K562 (cell line): ENCODE measurements at regions not wholly inside any gene's neighbourhood (a gene's known extent, or its start where the extent isn't known, plus 50 kb on each side); places are given as distances from the start of the nearest gene placed in this dataset.

Source experiments
- ATAC-seq: fragments of 200-7000 bp; cut with Tn5 transposase; 3 replicates; pipeline ENCODE4 v1.9.1; 2020; ENCODE audit warnings: moderate library complexity
- BruUV-seq: library from RNA; stranded (reverse); fragments of 400-500 nt; replicated peaks from 2 replicates; lab custom pipeline; 2021; lab: Mats Ljungman, UMichigan
- CTCF ChIA-PET: fragments of 300-600 bp; formaldehyde crosslinking; extraction: SDS; loops from one replicate; lab custom pipeline; 2021; ENCODE audit warnings: low intra/inter-chr PET ratio; lab: Yijun Ruan, JAX
- POLR2A ChIA-PET: fragments of 300-600, 350-650 bp; sonication (Branson Sonifier 250); formaldehyde crosslinking; extraction: SDS; loops from one replicate; lab custom pipeline; 2021; ENCODE audit warnings: antibody characterized with exemption, inconsistent platforms; lab: Yijun Ruan, JAX
- DNase-seq, 4 experiments: peaks; one replicate each; pipeline versions ENCODE4 v3.0.0 to v3.0.0-alpha.2; 2011 to 2018; ENCODE audit warnings: low spot score in 3 of 4, mixed read lengths in 3 of 4; ENCODE audit errors: extremely low read depth in 1 of 4
- FAIRE-seq: peaks from 2 replicates; lab custom pipeline; 2011; peaks lifted over from hg19 to GRCh38; lab: Jason Lieb, UNC
- H2AFZ ChIP-seq: 2 replicates; pipeline ENCODE4 v1.6.0; 2011; ENCODE audit warnings: low read depth, low read length, control low read depth, inconsistent platforms
- H3K27ac ChIP-seq: fragments of 200-600 bp; 3 replicates; pipeline ENCODE4 v1.8.0; 2011; ENCODE audit warnings: low read depth, mild to moderate bottlenecking, control low read depth, inconsistent platforms, low read length, moderate library complexity, mixed read lengths; ENCODE audit errors: extremely low read depth
- H3K27me3 ChIP-seq, 2 experiments: fragments of 300-600 bp in 1 of 2; 2 replicates in 1 of 2; 3 replicates in 1 of 2; pipeline versions ENCODE4 v1.6.0 to v1.8.0; 2011; ENCODE audit warnings: inconsistent platforms in 2 of 2, low read length in 2 of 2, mild to moderate bottlenecking in 1 of 2, mixed read lengths in 1 of 2, moderate library complexity in 1 of 2; ENCODE audit not compliant: control insufficient read depth in 2 of 2, insufficient read depth in 2 of 2
- H3K36me3 ChIP-seq: fragments of 300-600 bp; 3 replicates; pipeline ENCODE4 v1.8.0; 2011; ENCODE audit warnings: mild to moderate bottlenecking, low read length, inconsistent platforms; ENCODE audit not compliant: control insufficient read depth, insufficient read depth
- H3K4me1 ChIP-seq, 2 experiments: fragments of 200-600 bp in 1 of 2; replicated peaks in 1 of 2; 2 replicates in 1 of 2; 3 replicates in 1 of 2; pipeline versions ENCODE4 v1.5.1 to v1.8.0; 2011; ENCODE audit warnings: inconsistent platforms in 2 of 2, low read length in 2 of 2, mild to moderate bottlenecking in 1 of 2, mixed read lengths in 1 of 2, moderate library complexity in 1 of 2; ENCODE audit not compliant: control insufficient read depth in 2 of 2, insufficient read depth in 2 of 2
- H3K4me2 ChIP-seq: 2 replicates; pipeline ENCODE4 v1.6.1; 2011; ENCODE audit warnings: low read length, control low read depth, inconsistent platforms, mixed read lengths; ENCODE audit not compliant: insufficient read depth
- H3K4me3 ChIP-seq: fragments of 200-600 bp; sonication (generic), shearing (Covaris generic); 2 replicates; pipeline ENCODE4 v1.5.1; 2016; ENCODE audit warnings: control low read depth, inconsistent platforms
- H3K79me2 ChIP-seq: fragments of 200-600 bp; 3 replicates; pipeline ENCODE4 v1.8.0; 2011; ENCODE audit warnings: low read length, inconsistent platforms; ENCODE audit not compliant: control insufficient read depth, insufficient read depth
- H3K9ac ChIP-seq, 2 experiments: 2 replicates each; pipeline versions ENCODE4 v1.6.0 to v1.6.1; 2011; ENCODE audit warnings: low read depth in 2 of 2, low read length in 2 of 2, control low read depth in 1 of 2, inconsistent platforms in 1 of 2, mild to moderate bottlenecking in 1 of 2, mixed read lengths in 1 of 2; ENCODE audit not compliant: insufficient read depth in 1 of 2
- H3K9me1 ChIP-seq: one replicate; pipeline ENCODE4 v1.6.0; 2011; ENCODE audit warnings: inconsistent platforms, mild to moderate bottlenecking, low read length, moderate library complexity; ENCODE audit not compliant: control insufficient read depth, insufficient read depth
- H3K9me3 ChIP-seq: replicated peaks from 2 replicates; pipeline ENCODE4 v1.5.1; 2011; ENCODE audit warnings: low read depth, low read length, inconsistent platforms; ENCODE audit not compliant: control insufficient read depth, insufficient read depth
- H4K20me1 ChIP-seq: replicated peaks from 2 replicates; pipeline ENCODE4 v1.6.1; 2011; ENCODE audit warnings: low read length, inconsistent platforms, mixed read lengths; ENCODE audit not compliant: control insufficient read depth, insufficient read depth
- CTCFL ChIP-seq: IDR thresholded peaks from 2 replicates; pipeline ENCODE4 v1.6.1; 2011; ENCODE audit warnings: borderline replicate concordance, low read depth, mild to moderate bottlenecking, moderate library complexity, low read length; ENCODE audit not compliant: insufficient read depth, poor library complexity, severe bottlenecking
- ESRRA ChIP-seq: fragments of 450-650 bp; IDR thresholded peaks from 2 replicates; pipeline ENCODE4 v1.6.1; 2014; ENCODE audit warnings: low read depth, mild to moderate bottlenecking, moderate library complexity, borderline replicate concordance
- FOXO4 ChIP-seq: fragments of 450-650 bp; formaldehyde crosslinking; IDR thresholded peaks from 2 replicates; pipeline ENCODE4 v1.4.0; 2020; ENCODE audit warnings: mild to moderate bottlenecking, moderate library complexity
- FOXP1 ChIP-seq: sonication (generic); formaldehyde crosslinking; IDR thresholded peaks from 2 replicates; pipeline ENCODE4 v1.8.0; 2022; ENCODE audit warnings: mild to moderate bottlenecking, missing genetic modification reagents
- GABPA ChIP-seq: fragments of 200-800 bp; sonication (Bioruptor generic); conservative IDR thresholded peaks from 2 replicates; pipeline ENCODE4 v1.6.1; 2016; ENCODE audit warnings: low read depth, missing genetic modification characterization, missing compliant biosample characterization
- KLF6 ChIP-seq: fragments of 250-450 bp; sonication (Bioruptor Pico); IDR thresholded peaks from 2 replicates; pipeline ENCODE4 v1.4.0; 2020; ENCODE audit warnings: mild to moderate bottlenecking, moderate library complexity, borderline replicate concordance
- NUFIP1 ChIP-seq: fragments of 450-650 bp; IDR thresholded peaks from 2 replicates; pipeline ENCODE4 v1.6.1; 2018; ENCODE audit not compliant: partially characterized antibody
- POLR2A ChIP-seq: fragments of 450-650 bp; conservative IDR thresholded peaks from 2 replicates; pipeline ENCODE4 v1.6.1; 2016
- POLR3A ChIP-seq: IDR thresholded peaks from 2 replicates; pipeline ENCODE4 v1.6.1; 2011; ENCODE audit warnings: borderline replicate concordance, mild to moderate bottlenecking, moderate library complexity; ENCODE audit not compliant: insufficient read length, insufficient read depth; ENCODE audit errors: extremely low read depth
- PREB ChIP-seq: sonication (generic); formaldehyde crosslinking; IDR thresholded peaks from 2 replicates; pipeline ENCODE4 v1.8.1; 2023; ENCODE audit warnings: mild to moderate bottlenecking, missing genetic modification reagents
- SNIP1 ChIP-seq: fragments of 450-650 bp; IDR thresholded peaks from 2 replicates; pipeline ENCODE4 v1.7.1; 2017; ENCODE audit warnings: low read depth, mild to moderate bottlenecking
- SOX6 ChIP-seq: fragments of 450-650 bp; IDR thresholded peaks from 2 replicates; pipeline ENCODE4 v1.6.1; 2014; ENCODE audit warnings: mild to moderate bottlenecking
- ZNF12 ChIP-seq: sonication (generic); formaldehyde crosslinking; IDR thresholded peaks from 2 replicates; pipeline ENCODE4 v1.4.0; 2020; ENCODE audit warnings: mild to moderate bottlenecking, missing genetic modification reagents
- ZNF133 ChIP-seq: fragments of 250-450 bp; sonication (Bioruptor Pico); IDR thresholded peaks from 2 replicates; pipeline ENCODE4 v1.4.0; 2020; ENCODE audit warnings: mild to moderate bottlenecking
- ZNF239 ChIP-seq: fragments of 250-450 bp; sonication (Bioruptor Pico); IDR thresholded peaks from 2 replicates; pipeline ENCODE4 v1.4.0; 2020; ENCODE audit warnings: mild to moderate bottlenecking
- ZNF41 ChIP-seq: fragments of 250-450 bp; sonication (Bioruptor Pico); conservative IDR thresholded peaks from 2 replicates; pipeline ENCODE4 v1.4.0; 2020; ENCODE audit warnings: mild to moderate bottlenecking
- ZNF639 ChIP-seq, 2 experiments: fragments of 200-800 bp in 1 of 2; sonication (Bioruptor generic) in 1 of 2; sonication (generic) in 1 of 2; formaldehyde crosslinking in 1 of 2; IDR thresholded peaks in 1 of 2; conservative IDR thresholded peaks in 1 of 2; 2 replicates each; pipeline versions ENCODE4 v1.5.0 to v1.6.1; 2016 to 2020; ENCODE audit warnings: missing compliant biosample characterization in 1 of 2, missing genetic modification characterization in 1 of 2, missing genetic modification reagents in 1 of 2
- WGBS: fragments of 100-300 bp; shearing (Covaris generic); methylation state at CpG from one replicate; pipeline ENCODE4 v1.1.6; 2016; ENCODE audit warnings: low coverage, mixed read lengths; ENCODE audit not compliant: insufficient coverage; ENCODE audit errors: missing lambda C conversion rate; 5-methylcytosine and 5-hydroxymethylcytosine counted together
- in situ Hi-C: fragments of 300-500 bp; cut with MboI; formaldehyde crosslinking; loops from 4 replicates; pipeline ENCODE4 v1.15.0; 2018; ENCODE audit warnings: inconsistent platforms, mixed read lengths
- intact Hi-C: fragments of 100-400 bp; cut with micrococcal nuclease; formaldehyde crosslinking; loops from 2 replicates; pipeline ENCODE4 v1.14.2; 2022

GRCh38 chr15:57784081-57784511, 77.6 kb downstream of the POLR2M start (continued):
- no peak for TF ChIP-seq PREB (CRISPR knock-in tag)

- BruUV-seq = no TSS peak
- in situ Hi-C loops (no loop called here), intact Hi-C loops (no loop called here)
- Histone ChIP-seq H3K79me2 (no peaks in the 10 kb centered on the region), H3K27me3 (peaks cover 32 to 45% of the 10 kb centered on the region in 2 experiments), H3K4me2 (no peak overlapping the region), H3K4me1 (no peaks in the 10 kb centered on the region), H3K9me1 (no peaks in the 10 kb centered on the region), H3K9me3 (no peaks in the 10 kb centered on the region), H3K4me3 (no peak overlapping the region), H4K20me1 (no peaks in the 10 kb centered on the region), H3K36me3 (no peaks in the 10 kb centered on the region), H2AFZ (no peak overlapping the region), H3K9ac (no peak overlapping the region), H3K27ac (no peak overlapping the region)
- no peak for DNase-seq
- 2% methylated on average over 9 of the region's 9 CpGs for WGBS
- ATAC-seq = no peak
- no peak for FAIRE-seq
- POLR2A ChIA-PET = no interaction called here
- CTCF ChIA-PET = no interaction called here
- TF ChIP-seq SNIP1 (no peak), POLR3A (no peak), SOX6 (no peak), ZNF12 (no peak), NUFIP1 (no peak), FOXO4 (CRISPR knock-in tag) (no peak), FOXP1 (CRISPR knock-in tag) (no peak), CTCFL (no peak), ZNF239 (CRISPR knock-in tag) (no peak), KLF6 (CRISPR knock-in tag) (no peak), GABPA (tag) (no peak), ZNF41 (CRISPR knock-in tag) (no peak), POLR2A (no peak), ZNF639 (CRISPR knock-in tag; conservative IDR thresholded peaks at IDR 0.05 in 1 of 2, IDR thresholded peaks at IDR 0.05 in 1 of 2) (no peak), ZNF133 (CRISPR knock-in tag) (no peak), ESRRA (no peak)
Observed at GRCh38 chr15:57785039-57785438, 78.5 kb downstream of the POLR2M start.
